Natural killer cell treated with Interleukin-12 subunit alpha and Interleukin-12 subunit beta and Interleukin-15 and Interleukin-18, amount 100 ng/mL, for 72 hours (primary cell): ENCODE measurements at regions not wholly inside any gene's neighbourhood (a gene's known extent, or its start where the extent isn't known, plus 50 kb on each side); places are given as distances from the start of the nearest gene placed in this dataset.
"Not testable (repeated sequence)": the region's sequence is repeated elsewhere in the genome, so short reads cannot be mapped to it uniquely, and the experiment has no call there.

Source experiments
- ATAC-seq, 2 donors: fragments of 150-1000 bp; cut with Tn5 transposase in 1 of 2; sonication (Bioruptor Pico), chemical (Tn5 transposase) in 1 of 2; 2 replicates each; pipeline ENCODE4 v1.10.0; 2021
- DNase-seq: peaks from one replicate; pipeline ENCODE4 v3.0.0; 2022; ENCODE audit warnings: low spot score
- H3K27ac Mint-ChIP-seq, 2 donors: 1 replicate in 1 of 2; 2 replicates in 1 of 2; pipeline ENCODE4 v1.8.0; 2022; ENCODE audit warnings: mixed read lengths in 2 of 2, mild to moderate bottlenecking in 1 of 2, moderate library complexity in 1 of 2
- H3K27me3 Mint-ChIP-seq, 2 donors: 1 replicate in 1 of 2; 2 replicates in 1 of 2; pipeline ENCODE4 v1.8.0; 2022; ENCODE audit warnings: mixed read lengths in 2 of 2
- H3K36me3 Mint-ChIP-seq: one replicate; pipeline ENCODE4 v1.8.0; 2022; ENCODE audit warnings: mixed read lengths
- H3K4me1 Mint-ChIP-seq, 2 donors: 1 replicate in 1 of 2; 2 replicates in 1 of 2; pipeline ENCODE4 v1.8.0; 2022; ENCODE audit warnings: low read depth in 2 of 2, mixed read lengths in 2 of 2, mild to moderate bottlenecking in 1 of 2
- H3K4me3 Mint-ChIP-seq: one replicate; pipeline ENCODE4 v1.8.0; 2022; ENCODE audit warnings: mixed read lengths
- H3K9me3 Mint-ChIP-seq: 2 replicates; pipeline ENCODE4 v1.8.0; 2022; ENCODE audit warnings: mixed read lengths

GRCh38 chr20:24418731-24419130, 50.7 kb upstream of the SYNDIG1 start:
- H3K27ac Mint-ChIP-seq: no peak overlapping the region
- H3K4me1 Mint-ChIP-seq: no peaks in the 10 kb centered on the region
- H3K4me3 Mint-ChIP-seq: no peak overlapping the region
- peaks cover 5% of the 10 kb centered on the region for H3K9me3 Mint-ChIP-seq
- peaks cover 0 to 5% of the 10 kb centered on the region in 2 donors for H3K27me3 Mint-ChIP-seq
- DNase-seq (no peak), ATAC-seq (no peak)
- no peaks in the 10 kb centered on the region for H3K36me3 Mint-ChIP-seq

- Mint-ChIP-seq H3K4me3 (no peak overlapping the region), H3K9me3 (peaks cover 5% of the 10 kb centered on the region), H3K36me3 (no peaks in the 10 kb centered on the region), H3K27me3 (peaks cover 0 to 1% of the 10 kb centered on the region in 2 donors), H3K4me1 (no peaks in the 10 kb centered on the region), H3K27ac (no peak overlapping the region)
- DNase-seq (no peak), ATAC-seq (no peak)
Measured at GRCh38 chr20:24417485-24417884, 51.9 kb upstream of the SYNDIG1 start.

GRCh38 chr20:24415444-24415843, 54.0 kb upstream of the SYNDIG1 start:
- not testable (repeated sequence) for H3K9me3 Mint-ChIP-seq, DNase-seq, H3K4me1 Mint-ChIP-seq, H3K27ac Mint-ChIP-seq, H3K36me3 Mint-ChIP-seq, H3K4me3 Mint-ChIP-seq, H3K27me3 Mint-ChIP-seq, ATAC-seq

GRCh38 chr20:24411834-24412216, 57.6 kb upstream of the SYNDIG1 start:
- Mint-ChIP-seq H3K9me3 (peaks cover 5% of the 10 kb centered on the region), H3K27me3 (no peaks in the 10 kb centered on the region), H3K36me3 (no peaks in the 10 kb centered on the region), H3K4me1 (no peaks in the 10 kb centered on the region), H3K4me3 (no peak overlapping the region), H3K27ac (no peak overlapping the region)
- DNase-seq: no peak
- peak in 1 of 2 donors; percentile 45 for ATAC-seq

- ATAC-seq (no peak), DNase-seq (no peak)
- Mint-ChIP-seq H3K4me1 (no peaks in the 10 kb centered on the region), H3K27ac (no peak overlapping the region), H3K9me3 (peaks cover 5% of the 10 kb centered on the region), H3K27me3 (peaks cover 0 to under 1% of the 10 kb centered on the region in 2 donors), H3K4me3 (no peak overlapping the region), H3K36me3 (no peaks in the 10 kb centered on the region)
Measured at GRCh38 chr20:24411003-24411833, 58.2 kb upstream of the SYNDIG1 start.

GRCh38 chr20:24407151-24407550, 62.3 kb upstream of the SYNDIG1 start:
- ATAC-seq (no peak), DNase-seq (no peak)
- Mint-ChIP-seq H3K4me1 (no peaks in the 10 kb centered on the region), H3K4me3 (no peak overlapping the region), H3K27me3 (peaks cover 7 to 8% of the 10 kb centered on the region in 2 donors), H3K27ac (no peak overlapping the region), H3K9me3 (no peaks in the 10 kb centered on the region), H3K36me3 (no peaks in the 10 kb centered on the region)

- DNase-seq: no peak
- Mint-ChIP-seq H3K27me3 (peaks cover 7 to 8% of the 10 kb centered on the region in 2 donors), H3K4me3 (no peak overlapping the region), H3K27ac (no peak overlapping the region), H3K36me3 (no peaks in the 10 kb centered on the region), H3K9me3 (no peaks in the 10 kb centered on the region), H3K4me1 (no peaks in the 10 kb centered on the region)
- ATAC-seq: no peak
Measured at GRCh38 chr20:24406750-24407149, 62.7 kb upstream of the SYNDIG1 start.

- Mint-ChIP-seq H3K36me3 (no peaks in the 10 kb centered on the region), H3K27me3 (peaks cover 7 to 9% of the 10 kb centered on the region in 2 donors), H3K27ac (no peak overlapping the region), H3K4me1 (no peaks in the 10 kb centered on the region), H3K4me3 (no peak overlapping the region), H3K9me3 (no peaks in the 10 kb centered on the region)
- DNase-seq (no peak), ATAC-seq (no peak)
Measured at GRCh38 chr20:24406251-24406650, 63.2 kb upstream of the SYNDIG1 start.

GRCh38 chr20:24405810-24406209, 63.6 kb upstream of the SYNDIG1 start:
- no peak overlapping the region for H3K4me3 Mint-ChIP-seq
- H3K9me3 Mint-ChIP-seq: no peaks in the 10 kb centered on the region
- peaks cover 10 to 13% of the 10 kb centered on the region in 2 donors for H3K27me3 Mint-ChIP-seq
- H3K27ac Mint-ChIP-seq: no peak overlapping the region
- no peaks in the 10 kb centered on the region for H3K4me1 Mint-ChIP-seq
- ATAC-seq (no peak), DNase-seq (no peak)
- no peaks in the 10 kb centered on the region for H3K36me3 Mint-ChIP-seq

GRCh38 chr20:24403406-24403805, 66.0 kb upstream of the SYNDIG1 start:
- H3K4me3 Mint-ChIP-seq: no peak overlapping the region
- H3K4me1 Mint-ChIP-seq: no peaks in the 10 kb centered on the region
- peaks cover 7% of the 10 kb centered on the region for H3K36me3 Mint-ChIP-seq
- H3K27me3 Mint-ChIP-seq: peaks cover 14 to 27% of the 10 kb centered on the region in 2 donors
- H3K9me3 Mint-ChIP-seq: no peaks in the 10 kb centered on the region
- no peak overlapping the region for H3K27ac Mint-ChIP-seq
- ATAC-seq: no peak
- no peak for DNase-seq

GRCh38 chr20:24402188-24402587, 67.2 kb upstream of the SYNDIG1 start:
- Mint-ChIP-seq H3K36me3 (peaks cover 8% of the 10 kb centered on the region), H3K9me3 (no peaks in the 10 kb centered on the region), H3K4me1 (no peaks in the 10 kb centered on the region), H3K4me3 (no peak overlapping the region), H3K27me3 (peaks cover 14 to 27% of the 10 kb centered on the region in 2 donors), H3K27ac (no peak overlapping the region)
- ATAC-seq (no peak), DNase-seq (no peak)

GRCh38 chr20:24395151-24395550, 74.3 kb upstream of the SYNDIG1 start:
- ATAC-seq: peak in 1 of 2 donors; percentile 43
- Mint-ChIP-seq H3K4me1 (peaks cover 6 to 7% of the 10 kb centered on the region in 2 donors), H3K27ac (no peak overlapping the region), H3K36me3 (peaks cover 8% of the 10 kb centered on the region), H3K27me3 (peaks cover 8 to 25% of the 10 kb centered on the region in 2 donors), H3K4me3 (no peak overlapping the region), H3K9me3 (no peaks in the 10 kb centered on the region)
- no peak for DNase-seq

GRCh38 chr20:24393903-24394302, 75.5 kb upstream of the SYNDIG1 start:
- Mint-ChIP-seq H3K36me3 (peaks cover 5% of the 10 kb centered on the region), H3K27ac (no peak overlapping the region), H3K4me1 (peaks cover 12 to 17% of the 10 kb centered on the region in 2 donors), H3K9me3 (no peaks in the 10 kb centered on the region), H3K27me3 (peaks cover 8 to 18% of the 10 kb centered on the region in 2 donors), H3K4me3 (no peak overlapping the region)
- DNase-seq (no peak), ATAC-seq (no peak)

- H3K27me3 Mint-ChIP-seq: peaks cover 5 to 18% of the 10 kb centered on the region in 2 donors
- no peak overlapping the region for H3K27ac Mint-ChIP-seq
- no peak overlapping the region for H3K4me3 Mint-ChIP-seq
- no peaks in the 10 kb centered on the region for H3K36me3 Mint-ChIP-seq
- ATAC-seq (no peak), DNase-seq (no peak)
- H3K9me3 Mint-ChIP-seq: no peaks in the 10 kb centered on the region
- H3K4me1 Mint-ChIP-seq: peaks cover 13 to 17% of the 10 kb centered on the region in 2 donors
Measured at GRCh38 chr20:24392612-24393011, 76.8 kb upstream of the SYNDIG1 start.
